GM18907 (cell line): ENCODE measurements at regions not wholly inside any gene's neighbourhood (a gene's known extent, or its start where the extent isn't known, plus 50 kb on each side); places are given as distances from the start of the nearest gene placed in this dataset.
"Not testable (repeated sequence)": the region's sequence is repeated elsewhere in the genome, so short reads cannot be mapped to it uniquely, and the experiment has no call there.

Experiments used
- ATAC-seq: cut with Tn5 transposase; IDR thresholded peaks from one replicate; pipeline ENCODE4 v1.9.1; 2021; ENCODE audit warnings: mild to moderate bottlenecking, moderate library complexity; ENCODE audit not compliant: unreplicated experiment

DNA sequence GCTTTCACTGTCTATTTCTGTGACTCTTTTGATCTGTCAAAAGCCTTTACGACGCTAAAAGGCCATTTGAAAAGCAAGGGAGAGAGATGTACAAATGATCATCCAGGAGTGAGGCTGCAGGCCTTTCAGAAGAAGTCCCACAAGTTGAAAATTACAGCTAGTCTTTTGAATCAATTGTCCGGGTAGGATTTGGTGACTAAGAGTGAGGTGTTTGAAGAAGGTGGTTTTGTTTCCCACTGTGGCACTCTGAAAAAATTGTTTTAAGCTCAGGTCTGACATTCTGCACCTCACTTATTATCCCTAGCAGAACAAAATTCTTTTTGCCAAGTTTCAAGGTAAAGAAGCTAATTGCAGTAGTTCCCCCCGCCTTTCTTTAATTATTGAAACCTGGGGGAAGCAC, 50.8 kb upstream of the TMEM108 start:
- ATAC-seq: no peak

DNA sequence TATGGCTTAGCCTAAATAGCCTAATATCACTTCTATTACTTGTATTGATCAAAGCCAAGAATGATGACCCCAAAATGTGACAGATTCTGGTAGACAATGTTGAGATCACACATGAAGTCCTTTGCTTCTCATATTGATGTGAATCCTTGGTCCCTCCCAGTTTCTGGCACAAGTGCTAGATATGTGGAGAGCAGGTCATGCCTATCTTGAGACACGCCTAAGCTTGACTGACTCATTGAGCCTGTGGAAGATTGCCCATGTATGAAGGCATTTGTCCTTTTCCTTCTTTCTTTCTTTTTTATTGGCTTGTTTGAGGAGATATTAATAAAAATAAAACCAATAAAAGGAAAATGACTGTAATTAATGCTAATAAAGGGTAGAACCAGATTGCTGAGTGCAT, 54.0 kb upstream of the TMEM108 start:
- ATAC-seq: no peak

GRCh38 chr3:132983143-132983770, 54.9 kb upstream of the TMEM108 start:
- ATAC-seq: no peak

DNA sequence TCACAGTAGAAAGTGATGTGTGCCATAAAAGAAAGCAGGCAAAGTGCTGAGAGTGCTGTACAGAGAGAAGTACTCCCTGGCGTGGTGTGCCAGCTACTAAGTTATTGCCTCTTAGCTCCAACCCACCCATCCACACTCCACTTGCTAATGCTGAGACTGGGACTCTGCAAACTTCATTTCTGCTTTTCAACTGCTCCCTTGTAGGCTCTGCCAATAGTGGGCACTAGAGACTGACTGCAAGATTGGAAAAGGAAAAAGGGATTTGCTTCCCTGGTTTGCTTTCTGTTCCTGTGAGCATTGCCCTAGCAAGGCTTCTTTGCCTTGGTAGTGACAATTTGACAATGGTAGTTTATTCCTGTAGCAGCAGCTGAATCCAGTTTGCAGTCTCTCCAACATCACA, 56.5 kb upstream of the TMEM108 start:
- no peak for ATAC-seq

DNA sequence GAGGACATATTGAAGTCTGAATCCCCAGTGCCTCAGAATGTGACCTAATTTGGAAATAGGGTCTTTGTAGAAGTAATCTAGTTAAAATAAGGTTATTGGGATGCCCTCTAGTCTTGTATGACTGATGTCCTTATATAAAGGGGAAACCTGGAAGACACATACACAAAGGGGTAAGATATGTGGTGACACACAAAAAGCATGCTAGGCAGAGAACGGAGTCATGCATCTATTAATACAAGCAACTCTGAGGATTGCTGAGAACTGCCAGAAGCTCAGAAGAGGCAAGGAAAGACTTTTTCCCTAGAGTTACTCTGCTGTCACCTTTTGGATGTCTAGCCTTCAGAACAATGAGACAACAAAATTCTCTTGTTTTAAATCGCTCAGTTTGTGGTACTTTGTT, 58.1 kb upstream of the TMEM108 start:
- no peak for ATAC-seq

- no peak for ATAC-seq
Observed at GRCh38 chr3:132979606-132980005, 58.6 kb upstream of the TMEM108 start.

DNA sequence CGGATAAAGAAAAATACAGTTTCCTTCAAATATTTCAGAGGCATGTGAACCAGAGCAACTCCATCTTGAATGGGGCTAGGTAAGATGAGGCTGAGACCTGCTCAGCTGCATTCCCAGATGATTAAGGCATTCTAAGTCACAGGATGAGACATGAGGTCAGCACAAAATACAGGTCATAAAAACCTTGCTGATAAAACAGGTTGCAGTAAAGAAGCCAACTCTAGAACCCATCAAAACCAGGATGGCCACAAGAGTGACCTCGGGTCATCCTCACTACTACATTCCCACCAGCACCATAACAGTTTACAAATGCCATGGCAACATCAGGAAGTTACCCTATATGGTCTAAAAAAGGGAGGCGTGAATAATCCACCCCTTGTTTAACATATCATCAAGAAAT, 59.2 kb upstream of the TMEM108 start:
- not testable (repeated sequence) for ATAC-seq

GRCh38 chr3:132978464-132978863, 59.7 kb upstream of the TMEM108 start:
- ATAC-seq: no peak

DNA sequence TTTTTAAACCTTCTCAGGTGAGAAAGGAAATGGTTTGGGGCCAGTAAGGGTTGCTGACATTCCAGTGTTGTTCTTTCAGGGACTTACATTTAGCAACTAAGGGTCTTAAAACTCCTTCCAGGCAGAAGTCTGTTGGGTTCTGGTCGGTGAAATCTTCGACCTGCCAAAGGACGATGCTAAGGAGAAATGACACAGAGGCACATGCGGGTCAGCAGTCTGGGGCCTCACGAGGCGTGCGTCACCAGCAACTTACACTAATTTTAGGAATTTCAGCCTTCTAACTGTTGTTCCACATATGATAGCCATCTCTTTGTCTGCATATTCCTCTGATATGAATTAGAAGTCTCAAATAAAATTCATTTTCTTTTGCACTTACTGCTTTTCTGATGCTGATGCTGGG, 64.1 kb upstream of the TMEM108 start:
- ATAC-seq: no peak

DNA sequence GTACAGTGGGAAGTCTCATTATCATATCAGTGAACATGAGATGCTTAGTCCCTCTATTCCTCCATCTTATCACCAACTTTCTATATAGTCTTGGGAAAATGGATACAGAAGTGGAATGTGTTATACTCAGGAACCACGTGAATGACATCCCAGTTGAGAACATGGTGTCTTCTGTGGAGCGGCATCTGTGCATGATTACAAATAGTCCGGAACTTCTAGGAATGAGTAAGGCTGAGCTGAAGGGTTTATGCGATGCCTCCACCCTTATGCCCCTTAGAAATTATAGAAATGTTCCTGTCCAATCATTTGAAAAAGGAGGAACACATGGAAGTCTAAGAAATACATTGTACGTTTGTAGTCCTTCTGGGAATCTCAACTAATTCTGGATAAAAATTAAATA, 64.8 kb upstream of the TMEM108 start:
- no peak for ATAC-seq

DNA sequence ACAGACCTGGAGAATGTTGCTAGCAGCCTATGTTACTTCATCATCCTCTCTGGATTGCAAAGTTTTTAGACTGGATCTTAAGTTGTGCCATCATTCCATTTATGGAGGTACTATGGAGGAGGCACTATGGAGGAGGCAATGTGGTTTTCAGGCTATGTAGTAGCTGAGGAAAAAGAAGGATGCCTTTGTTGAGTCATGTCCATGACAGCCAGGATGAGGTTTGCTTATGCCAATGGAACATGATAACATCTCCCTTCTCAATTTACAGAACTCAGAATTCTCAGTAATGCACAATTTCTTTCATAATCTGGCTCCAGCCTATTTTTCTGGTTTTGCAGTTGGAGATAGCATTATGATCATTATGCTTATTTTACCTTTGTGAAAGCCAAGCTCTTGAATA, 65.9 kb upstream of the TMEM108 start:
- no peak for ATAC-seq

- ATAC-seq: no peak
Observed at GRCh38 chr3:132966374-132966773, 71.8 kb upstream of the TMEM108 start.

- no peak for ATAC-seq
Observed at GRCh38 chr3:132964266-132964665, 73.9 kb upstream of the TMEM108 start.

DNA sequence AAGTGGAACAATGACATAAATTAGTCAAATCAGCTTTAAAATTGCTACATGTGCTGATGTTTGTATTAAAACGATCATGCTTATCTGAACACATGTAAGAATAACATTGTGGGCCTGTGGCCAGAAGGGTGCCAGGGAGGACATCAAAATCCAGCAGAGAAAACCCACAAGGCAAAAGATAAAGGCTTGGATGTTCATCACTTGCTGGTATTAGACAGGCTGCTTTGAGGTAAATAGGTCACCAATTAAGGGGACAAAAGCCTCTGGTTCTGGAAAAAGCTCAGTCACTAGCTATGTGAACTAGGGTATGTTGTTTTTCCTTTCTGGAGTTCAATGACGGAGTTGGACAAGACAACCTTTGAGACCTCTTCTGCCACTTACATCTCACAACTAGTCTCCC, 74.4 kb upstream of the TMEM108 start:
- no peak for ATAC-seq

DNA sequence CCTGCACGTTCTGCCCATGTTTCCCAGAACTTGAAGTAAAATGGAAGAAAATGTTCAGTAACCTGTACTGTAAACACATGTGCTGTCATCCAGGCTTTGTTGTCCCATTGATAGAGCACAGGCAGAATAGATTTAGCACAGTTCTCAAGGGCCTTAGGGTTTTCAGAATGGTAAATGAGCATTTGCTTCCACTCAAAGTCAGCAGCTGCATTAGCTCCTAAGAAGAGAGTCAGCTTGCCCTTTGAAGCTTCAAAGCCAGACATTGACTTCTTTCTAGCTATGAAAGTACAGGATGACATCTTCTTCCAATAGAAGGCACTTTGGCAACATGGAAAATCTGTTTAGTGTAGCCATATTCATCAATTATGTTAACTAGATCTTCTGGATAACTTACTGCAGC, 76.2 kb upstream of the TMEM108 start:
- ATAC-seq: no peak

DNA sequence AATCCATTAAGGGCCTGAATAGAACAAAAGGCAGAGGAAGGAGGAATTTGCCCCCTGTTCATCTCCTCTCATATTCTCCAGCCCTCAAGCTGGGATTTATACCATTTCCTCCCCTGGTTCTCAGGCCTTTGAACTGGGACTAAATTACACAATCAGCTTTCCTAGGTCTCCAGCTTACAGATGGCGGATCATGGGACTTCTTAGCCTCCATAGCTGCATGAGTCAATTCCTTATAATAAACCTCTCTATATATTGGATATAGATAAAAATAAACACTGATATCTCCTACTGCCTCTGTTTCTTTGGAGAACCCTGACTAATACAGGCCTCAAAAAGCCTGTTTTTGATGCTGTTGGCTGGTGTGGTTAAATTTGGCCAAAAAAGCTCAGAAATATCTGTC, 84.5 kb upstream of the TMEM108 start:
- ATAC-seq: no peak

GRCh38 chr3:132927896-132928295, 110.3 kb upstream of the TMEM108 start:
- ATAC-seq: no peak

DNA sequence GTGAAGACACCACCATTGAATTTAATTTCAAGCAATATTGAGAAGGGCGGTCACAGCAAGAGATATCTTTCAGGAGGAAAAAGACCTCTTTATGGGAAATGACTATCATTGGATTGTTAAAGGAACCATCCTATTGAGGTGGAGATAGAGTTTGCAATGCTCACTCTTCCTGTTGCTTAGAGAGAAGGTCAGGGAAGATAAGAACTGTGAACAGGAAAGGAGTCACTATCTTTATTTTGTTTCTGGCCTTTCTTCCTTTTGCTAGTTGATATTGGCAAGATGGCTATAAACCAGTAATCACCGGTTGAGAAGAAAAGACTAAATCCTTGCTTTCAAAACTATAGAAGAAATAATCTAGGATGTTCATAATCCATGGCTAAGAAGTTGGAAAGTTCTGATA, 112.1 kb upstream of the TMEM108 start:
- ATAC-seq: no peak

- no peak for ATAC-seq
Observed at GRCh38 chr3:132925256-132925930, 112.8 kb upstream of the TMEM108 start.

GRCh38 chr3:132916096-132916495, 122.1 kb upstream of the TMEM108 start:
- ATAC-seq: no peak

GRCh38 chr3:132912416-132912753, 125.8 kb upstream of the TMEM108 start:
- no peak for ATAC-seq

GRCh38 chr3:132911741-132912415, 126.3 kb upstream of the TMEM108 start:
- no peak for ATAC-seq

GRCh38 chr3:132907293-132907692, 130.9 kb upstream of the TMEM108 start:
- no peak for ATAC-seq
